ENCODE measurements at regions not wholly inside any gene's neighbourhood (a gene's known extent, or its start where the extent isn't known, plus 50 kb on each side); places are given as distances from the start of the nearest gene placed in this dataset.

GRCh38 chr3:181987736-181988135 lies 276.0 kb downstream of the SOX2 start:
- POLR2A ChIA-PET = no interaction called here
- BruUV-seq (replicated peaks) = no TSS peak
- no peaks in the 10 kb centered on the region for H3K36me3 ChIP-seq (ENCODE audit: control insufficient read depth, insufficient read depth, low read length)
- Mint-ChIP-seq H3K27ac (ENCODE audit: unreplicated experiment) (no peak overlapping the region), H3K4me3 (ENCODE audit: unreplicated experiment) (no peak overlapping the region), H3K9me3 (ENCODE audit: unreplicated experiment) (peaks cover 17% of the 10 kb centered on the region), H3K36me3 (ENCODE audit: insufficient read depth, unreplicated experiment) (no peaks in the 10 kb centered on the region), H3K27me3 (ENCODE audit: insufficient read depth, unreplicated experiment) (no peaks in the 10 kb centered on the region), H3K4me1 (ENCODE audit: low read depth, unreplicated experiment) (no peaks in the 10 kb centered on the region)
- no peak overlapping the region for H3K4me3 ChIP-seq (ENCODE audit: low read depth, low read length)
- no peaks in the 10 kb centered on the region for H3K27me3 ChIP-seq (replicated peaks; ENCODE audit: control insufficient read depth, insufficient read depth, low read length)
- H3K4me1 ChIP-seq = no peaks in the 10 kb centered on the region
- intact Hi-C loops (cut with micrococcal nuclease; ENCODE audit: unreplicated experiment) = no loop called here
- no peak for TF ChIP-seq CTCF (IDR thresholded peaks at IDR 0.05; ENCODE audit: insufficient read depth in 1 of 2, low read depth in 1 of 2, low read length in 1 of 2, severe bottlenecking in 1 of 2, unreplicated experiment in 1 of 2)
- no peaks in the 10 kb centered on the region for H3K9me3 ChIP-seq
- CTCF ChIA-PET = no interaction called here
- no peak for DNase-seq

- no peak overlapping the region for H3K4me3 Mint-ChIP-seq (ENCODE audit: unreplicated experiment)
These were observed 287.1 kb downstream of the SOX2 start for GRCh38 chr3:181998828-181999227.

GRCh38 chr3:181999314-181999713 lies 287.6 kb downstream of the SOX2 start:
- no peak for DNase-seq
- no TSS peak for BruUV-seq (replicated peaks)
- Histone ChIP-seq H3K9me3 (no peaks in the 10 kb centered on the region), H3K36me3 (ENCODE audit: control insufficient read depth, insufficient read depth, low read length) (no peaks in the 10 kb centered on the region), H3K4me1 (no peaks in the 10 kb centered on the region), H3K4me3 (ENCODE audit: low read depth, low read length) (no peak overlapping the region), H3K27me3 (replicated peaks; ENCODE audit: control insufficient read depth, insufficient read depth, low read length) (no peaks in the 10 kb centered on the region)
- H3K27me3 Mint-ChIP-seq (ENCODE audit: insufficient read depth, unreplicated experiment) = no peaks in the 10 kb centered on the region
- CTCF ChIA-PET = no interaction called here
- H3K9me3 Mint-ChIP-seq (ENCODE audit: unreplicated experiment) = no peaks in the 10 kb centered on the region
- H3K36me3 Mint-ChIP-seq (ENCODE audit: insufficient read depth, unreplicated experiment) = no peaks in the 10 kb centered on the region
- POLR2A ChIA-PET = no interaction called here
- H3K4me1 Mint-ChIP-seq (ENCODE audit: low read depth, unreplicated experiment) = no peaks in the 10 kb centered on the region
- intact Hi-C loops (cut with micrococcal nuclease; ENCODE audit: unreplicated experiment) = no loop called here
- H3K4me3 Mint-ChIP-seq (ENCODE audit: unreplicated experiment) = no peak overlapping the region
- TF ChIP-seq CTCF (IDR thresholded peaks at IDR 0.05; ENCODE audit: insufficient read depth in 1 of 2, low read depth in 1 of 2, low read length in 1 of 2, severe bottlenecking in 1 of 2, unreplicated experiment in 1 of 2) = no peak
- no peak overlapping the region for H3K27ac Mint-ChIP-seq (ENCODE audit: unreplicated experiment)

More at GRCh38 chr3:181998828-181999227, 287.1 kb downstream of the SOX2 start:
- H3K27me3 ChIP-seq (replicated peaks; ENCODE audit: control insufficient read depth, insufficient read depth, low read length) = no peaks in the 10 kb centered on the region
- no peak for DNase-seq
- Mint-ChIP-seq H3K27ac (ENCODE audit: unreplicated experiment) (no peak overlapping the region), H3K27me3 (ENCODE audit: insufficient read depth, unreplicated experiment) (no peaks in the 10 kb centered on the region), H3K36me3 (ENCODE audit: insufficient read depth, unreplicated experiment) (no peaks in the 10 kb centered on the region), H3K9me3 (ENCODE audit: unreplicated experiment) (no peaks in the 10 kb centered on the region), H3K4me1 (ENCODE audit: low read depth, unreplicated experiment) (no peaks in the 10 kb centered on the region)
- H3K9me3 ChIP-seq = no peaks in the 10 kb centered on the region
- intact Hi-C loops (cut with micrococcal nuclease; ENCODE audit: unreplicated experiment) = no loop called here
- TF ChIP-seq CTCF (IDR thresholded peaks at IDR 0.05; ENCODE audit: insufficient read depth in 1 of 2, low read depth in 1 of 2, low read length in 1 of 2, severe bottlenecking in 1 of 2, unreplicated experiment in 1 of 2) = no peak
- H3K4me1 ChIP-seq = no peaks in the 10 kb centered on the region
- CTCF ChIA-PET = no interaction called here
- no peak overlapping the region for H3K4me3 ChIP-seq (ENCODE audit: low read depth, low read length)
- BruUV-seq (replicated peaks) = no TSS peak
- no peaks in the 10 kb centered on the region for H3K36me3 ChIP-seq (ENCODE audit: control insufficient read depth, insufficient read depth, low read length)
- POLR2A ChIA-PET = no interaction called here
